ENCODE measurements at regions not wholly inside any gene's neighbourhood (a gene's known extent, or its start where the extent isn't known, plus 50 kb on each side); places are given as distances from the start of the nearest gene placed in this dataset.
"Not testable (repeated sequence)": the region's sequence is repeated elsewhere in the genome, so short reads cannot be mapped to it uniquely, and the experiment has no call there.

- not testable (repeated sequence) for DNase-seq (ENCODE audit: low read depth in 2 of 2)
Observed at GRCh38 chr16:22718598-22718997, 95.4 kb upstream of the HS3ST2 start.

GRCh38 chr16:22719945-22720344 is 94.0 kb upstream of the HS3ST2 start:
- DNase-seq (ENCODE audit: low read depth in 2 of 2) = no peak

- no peak for DNase-seq (ENCODE audit: low read depth in 2 of 2)
Observed at GRCh38 chr16:22721511-22722100, 92.4 kb upstream of the HS3ST2 start.

- not testable (repeated sequence) for DNase-seq (ENCODE audit: low read depth in 2 of 2)
Observed at GRCh38 chr16:22722551-22723541, 91.1 kb upstream of the HS3ST2 start.

- DNase-seq (ENCODE audit: low read depth in 2 of 2) = no peak
Observed at GRCh38 chr16:22726868-22727267, 87.1 kb upstream of the HS3ST2 start.

GRCh38 chr16:22727285-22728166 is 86.4 kb upstream of the HS3ST2 start:
- DNase-seq (ENCODE audit: low read depth in 2 of 2) = peak in 1 of 2 donors; percentile 0

GRCh38 chr16:22728167-22728836 is 85.7 kb upstream of the HS3ST2 start:
- peak in 1 of 2 donors; percentile 65 for DNase-seq (ENCODE audit: low read depth in 2 of 2)

GRCh38 chr16:22732400-22732799 is 81.6 kb upstream of the HS3ST2 start:
- DNase-seq (ENCODE audit: low read depth in 2 of 2) = no peak

GRCh38 chr16:22732959-22733358 is 81.0 kb upstream of the HS3ST2 start:
- DNase-seq (ENCODE audit: low read depth in 2 of 2) = no peak

GRCh38 chr16:22734368-22734767 is 79.6 kb upstream of the HS3ST2 start:
- no peak for DNase-seq (ENCODE audit: low read depth in 2 of 2)

- no peak for DNase-seq (ENCODE audit: low read depth in 2 of 2)
Observed at GRCh38 chr16:22736791-22737190, 77.2 kb upstream of the HS3ST2 start.

- DNase-seq (ENCODE audit: low read depth in 2 of 2) = no peak
Observed at GRCh38 chr16:22739077-22739476, 74.9 kb upstream of the HS3ST2 start.

- DNase-seq (ENCODE audit: low read depth in 2 of 2) = no peak
Observed at GRCh38 chr16:22743401-22743800, 70.6 kb upstream of the HS3ST2 start.

- no peak for DNase-seq (ENCODE audit: low read depth in 2 of 2)
Observed at GRCh38 chr16:22751104-22751667, 62.8 kb upstream of the HS3ST2 start.

- DNase-seq (ENCODE audit: low read depth in 2 of 2) = no peak
Observed at GRCh38 chr16:22751685-22752084, 62.3 kb upstream of the HS3ST2 start.

- DNase-seq (ENCODE audit: low read depth in 2 of 2) = no peak
Observed at GRCh38 chr16:22753451-22753850, 60.5 kb upstream of the HS3ST2 start.

- DNase-seq (ENCODE audit: low read depth in 2 of 2) = no peak
Observed at GRCh38 chr16:22754577-22754976, 59.4 kb upstream of the HS3ST2 start.

- no peak for DNase-seq (ENCODE audit: low read depth in 2 of 2)
Observed at GRCh38 chr16:22757202-22757601, 56.8 kb upstream of the HS3ST2 start.

GRCh38 chr16:22762486-22762885 is 51.5 kb upstream of the HS3ST2 start:
- no peak for DNase-seq (ENCODE audit: low read depth in 2 of 2)

GRCh38 chr16:22763437-22764080 is 50.4 kb upstream of the HS3ST2 start:
- no peak for DNase-seq (ENCODE audit: low read depth in 2 of 2)
